Hypothalamus (tissue), 51 donors: ENCODE measurements at regions not wholly inside any gene's neighbourhood (a gene's known extent, or its start where the extent isn't known, plus 50 kb on each side); places are given as distances from the start of the nearest gene placed in this dataset.

ENCODE experiments used
- DNase-seq, 51 donors: peaks; one replicate each; lab custom pipeline; 2025; lab: John Stamatoyannopoulos, UW

- DNase-seq, result no peak
Observed at GRCh38 chr18:77648411-77648810, 398.8 kb downstream of the GALR1 start.

GRCh38 chr18:77650799-77651385, 401.2 kb downstream of the GALR1 start:
- DNase-seq, result peak in 48 of 51 donors; percentile 8 to 86 (median 50)

- DNase-seq, result no peak
Observed at GRCh38 chr18:77651441-77651840, 401.8 kb downstream of the GALR1 start.

GRCh38 chr18:77653792-77654191, 404.1 kb downstream of the GALR1 start:
- no peak for DNase-seq

- no peak for DNase-seq
Observed at GRCh38 chr18:77654302-77654701, 404.7 kb downstream of the GALR1 start.

- DNase-seq, result no peak
Observed at GRCh38 chr18:77657651-77658298, 408.1 kb downstream of the GALR1 start.

- no peak for DNase-seq
Observed at GRCh38 chr18:77658299-77658662, 408.6 kb downstream of the GALR1 start.

GRCh38 chr18:77658751-77659448, 409.3 kb downstream of the GALR1 start:
- DNase-seq, result no peak

GRCh38 chr18:77666613-77667012, 417.0 kb downstream of the GALR1 start:
- no peak for DNase-seq

GRCh38 chr18:77668219-77668618, 418.6 kb downstream of the GALR1 start:
- DNase-seq, result no peak

GRCh38 chr18:77669331-77669730, 419.7 kb downstream of the GALR1 start:
- DNase-seq, result no peak

GRCh38 chr18:77671456-77672167, 422.0 kb downstream of the GALR1 start:
- no peak for DNase-seq

- no peak for DNase-seq
Observed at GRCh38 chr18:77676910-77677309, 427.3 kb downstream of the GALR1 start.

- no peak for DNase-seq
Observed at GRCh38 chr18:77677536-77677935, 427.9 kb downstream of the GALR1 start.

GRCh38 chr18:77679869-77680268, 430.2 kb downstream of the GALR1 start:
- no peak for DNase-seq

GRCh38 chr18:77700051-77700450, 450.4 kb downstream of the GALR1 start:
- no peak for DNase-seq

GRCh38 chr18:77701977-77702376, 452.3 kb downstream of the GALR1 start:
- no peak for DNase-seq

GRCh38 chr18:77702686-77703085, 453.0 kb downstream of the GALR1 start:
- peak in 8 of 51 donors; percentile 1 to 15 (median 10) for DNase-seq

- DNase-seq, result no peak
Observed at GRCh38 chr18:77705301-77705700, 455.7 kb downstream of the GALR1 start.

- DNase-seq, result no peak
Observed at GRCh38 chr18:77708826-77709506, 459.3 kb downstream of the GALR1 start.

GRCh38 chr18:77711096-77711495, 461.4 kb downstream of the GALR1 start:
- no peak for DNase-seq
